Ascending aorta (tissue), 2 donors: ENCODE measurements at regions not wholly inside any gene's neighbourhood (a gene's known extent, or its start where the extent isn't known, plus 50 kb on each side); places are given as distances from the start of the nearest gene placed in this dataset.
"Not testable (repeated sequence)": the region's sequence is repeated elsewhere in the genome, so short reads cannot be mapped to it uniquely, and the experiment has no call there.

Experiments used
- DNase-seq, 2 donors: peaks; one replicate each; pipeline ENCODE4 v3.0.0-alpha.2; 2019; ENCODE audit warnings: low spot score in 2 of 2
- H3K27ac ChIP-seq, 2 donors: fragments of 200-600 bp; sonication (generic); one replicate each; pipeline ENCODE4 v1.5.1; 2016 to 2017; ENCODE audit warnings: mild to moderate bottlenecking in 1 of 2
- H3K27me3 ChIP-seq: fragments of 200-600 bp; sonication (generic); one replicate; pipeline ENCODE4 v1.5.1; 2017
- H3K36me3 ChIP-seq, 2 donors: fragments of 200-600 bp; sonication (generic); one replicate each; pipeline ENCODE4 v1.5.1; 2016
- H3K4me1 ChIP-seq, 2 donors: fragments of 200-600 bp; sonication (generic); one replicate each; pipeline ENCODE4 v1.5.1; 2016 to 2017; ENCODE audit warnings: mild to moderate bottlenecking in 1 of 2
- H3K4me3 ChIP-seq, 2 donors: fragments of 200-600 bp; sonication (generic); one replicate each; pipeline ENCODE4 v1.5.1; 2016 to 2017; ENCODE audit warnings: mild to moderate bottlenecking in 1 of 2
- H3K9me3 ChIP-seq, 2 donors: fragments of 200-600 bp; sonication (generic); one replicate each; pipeline ENCODE4 v1.5.1; 2016
- intact Hi-C: fragments of 100-400 bp; cut with DNase I; formaldehyde crosslinking; loops from one replicate; pipeline ENCODE4 v1.15.1; 2023
- TF ChIP-seq, protein P1 (sequence below), 3 experiments: fragments of 200-600 bp in 2 of 3; fragments of 450-650 bp in 1 of 3; sonication (generic) in 2 of 3; IDR thresholded peaks; one replicate each; pipeline ENCODE4 v1.5.1; 2016 to 2019; ENCODE audit warnings: antibody characterized with exemption in 3 of 3, mild to moderate bottlenecking in 1 of 3, moderate library complexity in 1 of 3

DNA sequence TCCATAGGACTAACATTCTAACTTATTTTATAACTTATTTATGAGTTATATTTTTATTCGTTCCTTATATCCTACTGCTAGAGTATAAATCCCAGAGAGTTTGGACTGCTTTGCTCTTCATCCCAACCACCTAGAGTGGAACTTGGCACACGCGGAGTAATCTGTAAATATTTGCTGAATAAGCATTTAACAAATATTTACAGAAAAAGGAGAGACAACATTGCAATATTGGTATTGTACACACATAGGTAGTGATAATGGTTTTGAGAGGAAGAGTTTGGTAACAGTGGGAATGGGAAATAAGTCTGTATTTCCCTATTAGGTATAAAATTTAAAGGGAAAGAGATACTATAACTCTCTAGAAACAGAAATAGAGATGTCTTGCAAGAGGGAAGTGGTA is 634.8 kb upstream of the CITED2 start:
- Histone ChIP-seq H3K36me3 (no peaks in the 10 kb centered on the region), H3K27me3 (no peaks in the 10 kb centered on the region), H3K9me3 (no peaks in the 10 kb centered on the region), H3K4me1 (no peaks in the 10 kb centered on the region), H3K4me3 (no peak overlapping the region), H3K27ac (no peak overlapping the region)
- TF ChIP-seq, protein P1, sequence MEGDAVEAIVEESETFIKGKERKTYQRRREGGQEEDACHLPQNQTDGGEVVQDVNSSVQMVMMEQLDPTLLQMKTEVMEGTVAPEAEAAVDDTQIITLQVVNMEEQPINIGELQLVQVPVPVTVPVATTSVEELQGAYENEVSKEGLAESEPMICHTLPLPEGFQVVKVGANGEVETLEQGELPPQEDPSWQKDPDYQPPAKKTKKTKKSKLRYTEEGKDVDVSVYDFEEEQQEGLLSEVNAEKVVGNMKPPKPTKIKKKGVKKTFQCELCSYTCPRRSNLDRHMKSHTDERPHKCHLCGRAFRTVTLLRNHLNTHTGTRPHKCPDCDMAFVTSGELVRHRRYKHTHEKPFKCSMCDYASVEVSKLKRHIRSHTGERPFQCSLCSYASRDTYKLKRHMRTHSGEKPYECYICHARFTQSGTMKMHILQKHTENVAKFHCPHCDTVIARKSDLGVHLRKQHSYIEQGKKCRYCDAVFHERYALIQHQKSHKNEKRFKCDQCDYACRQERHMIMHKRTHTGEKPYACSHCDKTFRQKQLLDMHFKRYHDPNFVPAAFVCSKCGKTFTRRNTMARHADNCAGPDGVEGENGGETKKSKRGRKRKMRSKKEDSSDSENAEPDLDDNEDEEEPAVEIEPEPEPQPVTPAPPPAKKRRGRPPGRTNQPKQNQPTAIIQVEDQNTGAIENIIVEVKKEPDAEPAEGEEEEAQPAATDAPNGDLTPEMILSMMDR (IDR thresholded peaks at IDR 0.05) = no peak
- intact Hi-C loops = no loop called here
- DNase-seq = no peak

DNA sequence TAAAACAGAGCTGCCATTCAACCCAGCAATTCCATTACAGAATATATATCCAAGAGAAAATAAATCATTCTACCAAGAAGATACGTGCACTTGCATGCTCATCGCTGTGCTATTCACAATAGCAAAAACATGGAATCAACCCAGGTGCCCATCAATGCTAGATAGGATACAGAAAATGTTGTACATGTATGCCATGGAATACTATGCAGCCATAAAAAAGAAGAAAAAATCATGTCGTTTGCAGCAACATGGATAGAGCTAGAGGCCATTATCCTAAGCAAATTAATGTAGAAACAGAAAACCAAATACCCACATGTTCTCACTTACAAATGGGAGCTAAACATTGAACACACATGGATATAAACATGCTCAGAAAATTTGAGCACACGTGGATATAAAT is 633.1 kb upstream of the CITED2 start:
- DNase-seq = no peak
- H3K27me3 ChIP-seq = no peaks in the 10 kb centered on the region
- TF ChIP-seq, protein P1 (IDR thresholded peaks at IDR 0.05) = no peak
- no peaks in the 10 kb centered on the region for H3K36me3 ChIP-seq
- H3K27ac ChIP-seq = no peak overlapping the region
- H3K4me1 ChIP-seq = no peaks in the 10 kb centered on the region
- no peaks in the 10 kb centered on the region for H3K9me3 ChIP-seq
- no peak overlapping the region for H3K4me3 ChIP-seq
- intact Hi-C loops = no loop called here

DNA sequence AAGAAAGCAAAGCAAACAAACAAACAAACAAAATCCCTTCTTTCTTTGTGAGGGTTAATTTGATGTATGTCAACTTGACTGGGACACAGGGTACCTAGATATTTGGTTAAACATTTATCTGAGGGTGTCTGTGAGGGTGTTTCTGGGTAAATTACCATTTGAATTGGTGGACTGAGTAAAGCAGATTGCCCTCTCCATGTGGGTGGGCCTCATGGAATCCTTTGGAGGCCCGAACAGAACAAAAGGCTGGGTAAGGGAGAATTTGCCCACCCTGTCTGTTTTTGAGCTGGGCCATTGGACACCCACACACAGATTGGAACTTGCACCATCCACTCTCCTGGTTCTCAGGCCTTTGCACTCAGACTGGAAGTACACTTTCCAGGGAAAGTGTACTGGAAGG is 628.8 kb upstream of the CITED2 start:
- no peaks in the 10 kb centered on the region for H3K36me3 ChIP-seq
- H3K9me3 ChIP-seq = no peaks in the 10 kb centered on the region
- H3K4me1 ChIP-seq = no peaks in the 10 kb centered on the region
- H3K27ac ChIP-seq = no peak overlapping the region
- TF ChIP-seq, protein P1 (IDR thresholded peaks at IDR 0.05) = no peak
- H3K4me3 ChIP-seq = no peak overlapping the region
- intact Hi-C loops = no loop called here
- no peak for DNase-seq
- no peaks in the 10 kb centered on the region for H3K27me3 ChIP-seq

DNA sequence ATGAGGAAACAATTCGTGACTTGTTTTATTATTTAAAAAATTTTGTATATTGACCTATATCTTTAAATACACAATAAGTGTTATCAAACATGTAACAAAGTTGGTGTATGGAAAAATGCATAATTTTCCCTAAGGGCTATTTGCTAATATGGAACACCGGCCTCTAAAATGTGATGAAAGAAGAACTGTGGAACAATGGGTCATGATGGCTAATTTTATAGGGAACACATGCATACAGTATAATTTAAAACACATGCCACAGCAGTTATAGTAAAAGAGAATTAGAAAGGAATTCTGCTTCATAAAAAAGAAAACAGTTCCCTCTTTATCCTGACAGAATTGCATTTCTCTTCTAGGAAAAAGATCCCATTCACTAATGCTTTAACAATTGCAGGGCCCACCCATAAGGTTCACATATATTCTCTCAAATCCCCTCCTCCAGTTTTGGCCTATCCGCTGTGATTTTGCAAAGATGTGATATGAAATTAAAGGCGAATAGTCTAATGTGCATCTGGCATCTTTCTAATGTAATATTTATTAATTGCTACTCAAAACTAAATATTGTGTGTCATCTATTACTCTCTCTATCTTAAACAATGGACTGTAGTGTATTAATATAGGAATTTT is 628.1 kb upstream of the CITED2 start:
- TF ChIP-seq, protein P1 (IDR thresholded peaks at IDR 0.05) = no peak
- Histone ChIP-seq H3K36me3 (no peaks in the 10 kb centered on the region), H3K27me3 (no peaks in the 10 kb centered on the region), H3K9me3 (no peaks in the 10 kb centered on the region), H3K4me3 (no peak overlapping the region), H3K4me1 (no peaks in the 10 kb centered on the region), H3K27ac (no peak overlapping the region)
- intact Hi-C loops = no loop called here
- no peak for DNase-seq

DNA sequence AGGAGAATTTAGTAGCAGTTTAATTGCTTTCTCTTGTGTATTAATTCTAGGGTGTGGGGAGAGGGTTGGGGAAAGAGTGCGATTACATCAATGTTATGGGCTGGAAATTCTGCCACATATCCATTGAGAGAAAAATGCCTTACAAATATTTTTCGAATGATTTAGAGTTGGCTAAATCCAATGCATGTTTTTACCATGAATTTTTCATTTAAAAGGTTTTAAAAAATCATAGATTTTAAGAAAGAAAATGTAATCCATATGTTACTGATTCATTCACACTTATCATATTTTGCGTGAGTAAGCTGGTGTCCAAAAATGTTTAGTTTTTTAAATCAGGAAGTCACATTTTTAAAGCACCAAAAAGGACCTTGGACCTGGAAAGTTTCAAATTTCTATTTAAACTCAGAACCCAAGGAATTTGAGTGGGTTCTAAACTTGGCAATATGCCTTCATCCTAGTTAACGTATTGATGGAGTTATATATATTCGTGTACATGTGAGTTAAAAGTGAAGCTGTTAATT is 627.4 kb upstream of the CITED2 start:
- no peaks in the 10 kb centered on the region for H3K9me3 ChIP-seq
- H3K36me3 ChIP-seq = no peaks in the 10 kb centered on the region
- H3K4me3 ChIP-seq = no peak overlapping the region
- no peaks in the 10 kb centered on the region for H3K4me1 ChIP-seq
- no peak for DNase-seq
- H3K27me3 ChIP-seq = no peaks in the 10 kb centered on the region
- TF ChIP-seq, protein P1 (IDR thresholded peaks at IDR 0.05) = no peak
- intact Hi-C loops = no loop called here
- no peak overlapping the region for H3K27ac ChIP-seq

DNA sequence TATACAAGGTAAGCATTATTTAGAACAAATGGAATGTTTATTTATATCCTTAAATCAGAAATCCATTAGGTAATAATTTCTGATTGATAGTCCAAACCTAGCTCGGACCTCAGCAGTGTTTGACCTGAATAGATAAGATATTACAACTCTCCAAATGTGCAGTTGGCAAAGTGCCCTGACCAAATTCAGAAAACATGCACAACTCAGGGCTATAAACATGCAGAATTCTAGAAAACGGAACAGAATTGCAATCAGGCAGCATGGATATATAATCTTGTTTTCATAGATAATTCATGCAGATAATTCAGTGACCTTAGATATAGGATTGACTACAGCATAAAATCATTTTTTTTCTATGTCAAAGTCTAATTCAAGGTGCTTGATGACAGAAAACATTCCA is 626.6 kb upstream of the CITED2 start:
- TF ChIP-seq, protein P1 (IDR thresholded peaks at IDR 0.05) = no peak
- no peak overlapping the region for H3K27ac ChIP-seq
- intact Hi-C loops = no loop called here
- H3K36me3 ChIP-seq = no peaks in the 10 kb centered on the region
- no peaks in the 10 kb centered on the region for H3K27me3 ChIP-seq
- no peak overlapping the region for H3K4me3 ChIP-seq
- no peak for DNase-seq
- H3K4me1 ChIP-seq = no peaks in the 10 kb centered on the region
- no peaks in the 10 kb centered on the region for H3K9me3 ChIP-seq

DNA sequence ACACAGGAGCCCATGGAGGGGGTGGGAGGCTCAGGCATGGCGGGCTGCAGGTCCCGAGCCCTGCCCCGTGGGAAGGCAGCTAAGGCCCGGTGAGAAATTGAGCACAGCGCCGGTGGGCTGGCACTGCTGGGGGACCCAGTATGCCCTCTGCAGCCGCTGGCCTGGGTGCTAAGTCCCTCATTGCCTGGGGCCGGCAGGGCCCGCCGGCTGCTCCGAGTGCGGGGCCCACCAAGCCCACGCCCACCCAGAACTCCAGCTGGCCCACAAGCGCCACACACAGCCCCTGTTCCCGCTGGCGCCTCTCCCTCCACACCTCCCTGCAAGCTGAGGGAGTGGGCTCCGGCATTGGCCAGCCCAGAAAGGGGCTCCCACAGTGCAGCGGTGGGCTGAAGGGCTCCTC is 625.2 kb upstream of the CITED2 start:
- H3K27ac ChIP-seq, H3K9me3 ChIP-seq, H3K36me3 ChIP-seq, intact Hi-C loops, H3K4me3 ChIP-seq, DNase-seq, H3K27me3 ChIP-seq, H3K4me1 ChIP-seq: not testable (repeated sequence)

DNA sequence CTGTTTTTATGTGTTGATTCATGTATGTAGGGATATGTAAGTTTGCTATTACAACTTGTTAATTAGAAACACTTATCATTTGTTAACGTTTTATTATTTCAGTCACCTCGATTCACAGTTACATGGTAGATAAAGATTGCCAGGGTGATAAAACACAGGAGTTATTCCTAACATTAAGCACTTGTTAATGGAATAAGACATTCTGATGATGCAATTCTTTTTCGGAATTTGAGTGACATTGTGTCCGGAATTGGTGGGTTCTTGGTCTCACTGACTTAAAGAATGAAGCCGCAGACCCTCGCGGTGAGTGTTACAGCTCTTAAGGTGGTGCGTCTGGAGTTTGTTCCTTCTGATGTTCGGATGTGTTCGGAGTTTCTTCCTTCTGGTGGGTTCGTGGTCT is 624.0 kb upstream of the CITED2 start:
- H3K9me3 ChIP-seq, DNase-seq, intact Hi-C loops, H3K27ac ChIP-seq, H3K4me1 ChIP-seq, H3K36me3 ChIP-seq, H3K4me3 ChIP-seq, H3K27me3 ChIP-seq: not testable (repeated sequence)
